ENCODE measurements at regions not wholly inside any gene's neighbourhood (a gene's known extent, or its start where the extent isn't known, plus 50 kb on each side); places are given as distances from the start of the nearest gene placed in this dataset.

- Histone ChIP-seq H3K23ac (ENCODE audit: insufficient read length, low read depth, low read length) (no peak overlapping the region), H3K4me1 (ENCODE audit: insufficient read depth, low read length) (no peaks in the 10 kb centered on the region), H3K4ac (ENCODE audit: low read depth, low read length) (no peak overlapping the region), H3K27me3 (ENCODE audit: insufficient read depth, low read length) (no peaks in the 10 kb centered on the region), H2AK5ac (ENCODE audit: insufficient read length, low read length) (no peak overlapping the region), H3K18ac (ENCODE audit: insufficient read length, low read depth, low read length) (no peak overlapping the region), H4K5ac (ENCODE audit: insufficient read length, low read depth, low read length) (no peak overlapping the region), H2BK15ac (ENCODE audit: low read depth, low read length) (no peak overlapping the region), H4K20me1 (ENCODE audit: control insufficient read depth, insufficient read depth, insufficient read length) (no peaks in the 10 kb centered on the region), H3K79me2 (ENCODE audit: insufficient read depth, low read length) (no peaks in the 10 kb centered on the region), H3K9ac (ENCODE audit: extremely low read depth, insufficient read length, low read length) (no peak overlapping the region), H2BK20ac (ENCODE audit: low read depth, low read length, poor library complexity, severe bottlenecking) (no peak overlapping the region), H3K27ac (ENCODE audit: insufficient read length, low read depth, low read length) (no peak overlapping the region), H3K56ac (ENCODE audit: insufficient read length, low read depth, low read length) (no peak overlapping the region), H3K79me1 (ENCODE audit: insufficient read depth, low read depth, low read length, poor library complexity, severe bottlenecking) (no peaks in the 10 kb centered on the region), H4K91ac (ENCODE audit: insufficient read length, low read depth, low read length) (no peak overlapping the region), H3T11ph (ENCODE audit: low read length) (no peak overlapping the region), H3K4me2 (ENCODE audit: insufficient read depth, insufficient read length, low read length) (no peak overlapping the region), H2AFZ (ENCODE audit: low read length) (no peak overlapping the region), H3K9me3 (ENCODE audit: control insufficient read depth, low read depth, low read length) (no peaks in the 10 kb centered on the region), H2BK120ac (ENCODE audit: low read depth, low read length, poor library complexity, severe bottlenecking) (no peak overlapping the region), H3K23me2 (ENCODE audit: insufficient read length, low read depth, low read length, poor library complexity, severe bottlenecking) (no peaks in the 10 kb centered on the region), H4K8ac (replicated peaks; ENCODE audit: insufficient read length, low read depth, low read length) (no peak overlapping the region), H2BK12ac (ENCODE audit: insufficient read length, low read depth, low read length) (no peak overlapping the region), H3K14ac (ENCODE audit: insufficient read depth, low read length) (no peak overlapping the region), H2BK5ac (ENCODE audit: insufficient read length, low read length) (no peak overlapping the region)
- H3K27me3 Mint-ChIP-seq (ENCODE audit: low read depth), result no peaks in the 10 kb centered on the region
- H3K27ac Mint-ChIP-seq, result no peak overlapping the region
- no peak overlapping the region for H3K4me3 Mint-ChIP-seq
- WGBS (ENCODE audit: extremely low coverage, insufficient read length, low lambda C conversion rate), result no CpG with 5 or more reads among the region's 3 CpGs
- H3K36me3 Mint-ChIP-seq (ENCODE audit: insufficient read depth in 1 of 3, low read depth in 3 of 3), result no peaks in the 10 kb centered on the region
- no peak for DNase-seq
- no peak for TF ChIP-seq CTCF (conservative IDR thresholded peaks at IDR 0.05)
- H3K4me1 Mint-ChIP-seq, result peaks cover 7% of the 10 kb centered on the region in 2 experiments
- no peaks in the 10 kb centered on the region for H3K9me3 Mint-ChIP-seq
Observed at GRCh38 chr15:36506733-36507356, 72.6 kb upstream of the CDIN1 start.

All from H9 (cell line).